Left renal pelvis (tissue), 4 donors: ENCODE measurements at regions not wholly inside any gene's neighbourhood (a gene's known extent, or its start where the extent isn't known, plus 50 kb on each side); places are given as distances from the start of the nearest gene placed in this dataset.
"Not testable (repeated sequence)": the region's sequence is repeated elsewhere in the genome, so short reads cannot be mapped to it uniquely, and the experiment has no call there.

Experiments
- DNase-seq, 4 donors: peaks; one replicate each; pipeline ENCODE4 v3.0.0-alpha.2; 2013; ENCODE audit warnings: low read depth in 4 of 4, low spot score in 3 of 4

DNA sequence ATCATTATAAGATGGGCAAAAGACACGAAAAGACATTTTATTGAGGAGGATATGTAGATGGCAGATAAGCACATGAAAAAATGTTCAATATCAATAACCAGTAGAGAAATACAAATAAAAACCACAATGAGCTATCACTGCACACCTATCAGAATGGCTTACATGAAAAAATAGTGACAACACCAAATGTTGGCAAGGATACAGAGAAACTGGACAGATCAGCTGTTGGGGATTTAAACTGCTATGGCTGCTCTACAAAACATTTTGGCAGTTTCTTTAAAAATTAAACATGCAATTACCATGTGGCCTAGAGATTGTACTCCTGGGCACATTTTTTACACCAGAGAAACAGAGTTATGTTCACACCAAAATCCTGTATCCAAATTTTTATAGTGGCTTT is 172.7 kb upstream of the TENT5A start:
- DNase-seq = no peak

GRCh38 chr6:81909981-81910900 is 157.8 kb upstream of the TENT5A start:
- DNase-seq = no peak

- DNase-seq = no peak
Measured at GRCh38 chr6:81909162-81909561, 156.7 kb upstream of the TENT5A start.

DNA sequence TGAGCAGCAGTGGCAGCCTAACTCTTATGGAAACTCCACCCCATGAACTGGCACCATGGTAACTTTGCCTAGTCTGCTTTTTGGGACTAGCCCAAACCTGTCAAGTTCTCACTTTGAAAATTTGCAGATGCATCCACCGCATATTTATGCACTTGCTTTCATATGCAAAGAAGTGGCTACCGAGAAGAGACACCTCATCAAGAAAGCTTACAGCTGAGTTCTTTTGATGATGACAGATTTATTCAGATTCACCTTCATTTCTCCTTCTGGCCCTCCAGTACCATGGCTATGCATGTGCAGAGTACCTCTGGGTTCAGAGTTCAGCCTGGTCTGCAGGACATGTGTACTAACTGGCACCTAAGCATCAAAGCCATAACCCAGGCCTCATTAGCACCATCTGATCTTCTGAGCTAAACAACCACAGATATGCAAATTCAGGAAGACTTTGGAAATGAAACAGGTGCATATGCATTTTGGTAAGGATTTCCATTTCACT is 154.3 kb upstream of the TENT5A start:
- DNase-seq = no peak

DNA sequence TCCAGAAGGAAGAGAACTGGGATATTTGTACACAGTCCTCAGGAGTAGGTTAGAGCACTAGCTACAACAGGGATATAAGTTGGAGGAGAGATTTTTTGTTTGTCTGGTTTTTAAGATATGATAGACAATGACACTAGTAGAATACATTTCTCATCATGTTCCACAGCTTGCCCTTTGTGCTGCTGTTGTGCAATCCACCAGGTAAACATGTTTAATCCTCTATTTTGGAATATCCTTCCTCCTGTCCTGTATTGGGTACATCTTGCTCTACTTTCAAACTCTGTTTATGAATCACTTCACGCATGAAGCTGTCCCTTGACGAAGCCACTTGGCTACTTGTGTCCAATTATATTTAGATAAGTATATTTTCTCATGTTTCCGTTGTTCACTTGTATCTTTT is 153.6 kb upstream of the TENT5A start:
- no peak for DNase-seq

DNA sequence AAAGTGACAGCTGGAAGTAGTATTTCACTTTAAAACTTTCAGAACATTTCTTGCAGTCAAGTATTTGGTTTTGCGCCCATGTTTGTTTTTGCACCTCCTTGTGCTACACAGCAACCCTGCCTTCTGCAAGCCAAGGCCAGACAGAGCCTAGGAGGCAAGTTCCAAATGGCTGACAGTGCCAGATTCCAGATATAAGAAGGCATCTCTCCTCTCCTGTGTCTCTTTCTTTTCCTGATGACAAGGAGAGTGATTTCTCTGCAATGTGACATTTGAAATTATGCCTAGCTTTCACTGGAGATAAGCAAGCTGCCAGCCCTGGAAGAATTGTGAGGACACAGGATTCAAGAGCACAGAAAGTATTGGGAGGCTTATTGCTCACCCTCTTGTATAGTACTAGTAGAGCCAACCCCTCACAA is 149.1 kb upstream of the TENT5A start:
- DNase-seq = peak in 2 of 4 donors; percentile 18 to 19

GRCh38 chr6:81900616-81901015 is 148.1 kb upstream of the TENT5A start:
- no peak for DNase-seq

DNA sequence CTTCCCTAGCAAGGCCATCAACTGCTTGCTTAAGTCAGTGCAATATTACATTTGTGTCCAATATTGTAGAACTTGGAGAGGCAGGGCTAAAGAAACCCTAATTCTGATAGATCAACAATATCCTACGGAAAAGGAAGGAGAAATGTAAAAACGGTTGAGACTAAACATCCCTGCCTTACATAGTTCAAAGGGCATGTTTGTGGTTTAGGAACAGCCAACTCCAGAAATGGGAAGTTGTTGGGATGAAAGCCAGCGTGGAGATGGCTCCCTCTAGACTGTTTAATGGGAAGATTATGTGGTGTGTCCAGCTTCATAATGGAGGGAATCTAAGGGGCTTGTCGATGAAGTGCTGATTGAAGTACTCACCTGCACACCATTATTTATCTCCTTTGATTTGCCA is 145.3 kb upstream of the TENT5A start:
- no peak for DNase-seq

GRCh38 chr6:81896525-81897503 is 144.3 kb upstream of the TENT5A start:
- no peak for DNase-seq

DNA sequence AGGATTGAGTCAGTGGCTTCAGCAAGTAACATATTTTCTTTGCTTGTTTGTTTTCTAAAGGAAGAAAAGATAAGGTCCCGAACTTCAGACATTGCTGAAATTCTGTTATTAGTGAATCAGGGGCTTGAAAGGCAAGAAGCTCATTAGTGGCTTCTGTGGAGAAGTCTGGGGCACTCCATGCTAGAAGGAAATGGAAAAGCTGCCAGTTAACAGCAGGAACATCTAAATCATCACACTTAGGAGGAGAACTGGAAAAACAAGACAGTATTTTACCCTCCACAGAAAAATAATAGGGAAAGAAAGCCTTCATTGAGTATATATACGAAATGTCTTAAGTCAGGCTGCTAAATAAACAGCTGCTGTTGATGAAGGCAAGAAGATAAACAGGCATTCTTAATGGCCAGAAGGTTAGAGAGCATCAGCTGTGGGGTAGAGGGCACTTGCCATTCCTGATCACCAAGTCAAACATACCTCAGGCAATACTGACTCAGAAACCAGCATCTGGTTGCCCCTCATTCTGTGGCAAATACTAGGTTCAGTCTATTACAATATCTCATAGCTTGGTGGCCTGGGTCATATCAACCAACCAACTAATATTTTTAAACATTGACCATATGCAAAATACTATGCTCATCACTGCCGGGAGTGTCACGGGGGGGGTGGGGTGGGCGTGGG is 143.2 kb upstream of the TENT5A start:
- DNase-seq = no peak

DNA sequence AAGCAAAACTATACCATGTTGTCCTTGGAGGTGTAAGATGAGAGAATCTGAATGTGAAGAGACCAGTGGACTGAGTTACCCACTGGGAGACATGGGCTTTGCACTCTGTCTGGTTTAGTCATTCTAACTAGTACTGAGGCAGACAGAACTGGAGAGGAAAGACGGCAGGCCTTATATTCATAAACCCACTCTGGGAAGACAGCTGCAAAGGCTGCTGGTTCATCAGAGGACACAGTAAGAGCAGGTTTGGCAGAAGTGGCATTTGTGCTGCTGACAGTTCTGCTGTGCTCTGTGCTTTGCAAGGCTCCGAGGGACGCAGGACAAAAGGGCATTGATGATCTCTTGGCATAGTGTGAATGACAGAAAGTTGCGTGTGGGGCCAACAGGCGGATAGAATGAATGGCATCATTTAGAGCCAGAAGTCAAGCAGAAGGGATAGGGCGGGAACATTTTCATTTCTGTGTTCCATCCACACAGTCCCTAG is 142.3 kb upstream of the TENT5A start:
- DNase-seq = no peak

DNA sequence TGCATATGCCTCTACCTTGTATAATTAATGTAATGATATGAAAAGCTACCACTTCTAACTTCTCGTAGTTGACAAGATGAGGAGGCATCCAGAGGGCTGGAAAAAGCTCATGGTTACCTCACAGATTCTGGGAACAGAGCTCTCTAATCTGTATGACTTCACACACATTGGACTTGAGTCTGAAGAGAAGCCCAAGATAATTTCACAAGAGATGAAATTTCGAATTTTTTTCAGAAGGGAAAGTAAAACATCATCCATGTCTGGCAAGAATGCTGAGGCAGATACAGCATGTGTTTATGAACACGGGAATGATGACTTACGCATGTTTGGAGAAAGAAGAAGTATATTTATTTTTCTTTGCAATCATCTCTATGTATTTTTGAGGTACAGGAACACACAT is 141.8 kb upstream of the TENT5A start:
- DNase-seq = no peak

- no peak for DNase-seq
Measured at GRCh38 chr6:81892891-81893290, 140.4 kb upstream of the TENT5A start.

DNA sequence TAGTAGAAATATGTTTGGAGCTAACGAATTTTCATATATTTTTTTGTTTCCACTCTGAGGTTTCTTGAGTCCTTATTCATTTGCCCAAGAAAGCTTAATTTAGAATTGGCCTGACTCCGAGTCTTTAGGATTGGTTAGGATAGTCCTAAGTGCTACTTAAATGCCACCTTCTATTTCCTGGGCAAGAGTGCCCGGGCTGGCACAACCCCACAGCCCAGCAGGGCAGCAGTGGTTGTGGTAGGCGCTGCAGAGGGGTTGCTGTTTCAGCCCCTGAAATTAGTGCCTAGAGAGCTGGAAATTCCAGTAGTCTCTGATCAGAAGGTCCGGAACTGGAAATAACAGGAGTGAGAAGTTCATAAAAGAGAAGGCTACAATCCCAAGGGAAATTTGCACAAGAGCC is 139.4 kb upstream of the TENT5A start:
- no peak for DNase-seq

GRCh38 chr6:81890846-81891245 is 138.4 kb upstream of the TENT5A start:
- DNase-seq = no peak

DNA sequence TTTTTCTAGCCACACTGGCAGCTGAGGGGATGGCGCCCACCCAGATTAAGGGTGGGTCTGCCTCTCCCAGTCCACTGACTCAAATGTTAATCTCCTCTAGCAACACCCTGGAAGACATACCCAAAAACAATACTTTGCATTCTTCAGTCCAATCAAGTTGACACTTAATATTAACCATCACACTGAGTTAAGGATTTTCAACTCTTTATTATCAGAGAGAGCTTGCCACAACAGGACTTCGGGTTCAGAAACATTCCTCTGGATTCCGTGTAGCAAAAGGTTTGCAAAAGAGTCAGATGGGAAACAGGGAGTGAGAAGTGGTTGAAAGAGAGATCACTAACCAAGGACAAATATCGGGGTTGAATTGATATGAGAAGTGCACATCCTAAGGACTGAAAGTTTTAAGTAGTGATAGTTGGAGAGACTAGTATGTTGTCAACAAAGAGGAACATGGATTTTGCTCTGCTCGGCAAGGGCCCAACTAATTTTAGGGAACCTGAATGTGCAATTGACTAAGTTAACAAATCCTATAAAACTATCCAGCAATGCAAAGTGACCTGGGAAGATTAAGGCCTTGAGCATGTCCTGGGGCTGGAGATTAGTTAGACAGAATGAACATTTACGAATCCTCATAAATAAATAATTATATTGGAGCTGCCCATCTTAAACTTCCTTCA is 137.0 kb upstream of the TENT5A start:
- no peak for DNase-seq

- DNase-seq = not testable (repeated sequence)
Measured at GRCh38 chr6:81886909-81887308, 134.4 kb upstream of the TENT5A start.

- DNase-seq = no peak
Measured at GRCh38 chr6:81886157-81886556, 133.7 kb upstream of the TENT5A start.

- DNase-seq = no peak
Measured at GRCh38 chr6:81881660-81882059, 129.2 kb upstream of the TENT5A start.

DNA sequence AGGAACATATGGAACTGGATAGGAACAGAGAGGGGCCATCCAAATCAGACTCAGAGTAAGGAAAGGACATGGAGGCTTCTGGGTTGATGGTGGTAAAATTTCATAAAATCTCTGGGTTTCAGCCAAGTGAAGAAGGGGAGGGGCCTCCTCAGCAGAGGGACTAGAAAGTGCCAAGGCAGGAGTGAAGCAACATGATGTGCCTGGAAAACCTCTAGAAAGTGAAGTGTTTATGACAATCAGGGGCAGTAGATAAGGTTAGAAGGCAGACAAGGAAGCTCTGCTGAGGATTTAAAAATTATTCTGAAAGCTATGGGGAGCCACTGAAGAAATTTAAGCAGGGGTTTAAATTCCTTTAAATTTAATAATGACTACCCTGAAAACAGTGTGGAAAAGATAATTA is 126.0 kb upstream of the TENT5A start:
- no peak for DNase-seq
